ENCODE measurements at regions not wholly inside any gene's neighbourhood (a gene's known extent, or its start where the extent isn't known, plus 50 kb on each side); places are given as distances from the start of the nearest gene placed in this dataset.

GRCh38 chr1:198823626-198824025 is 184.8 kb downstream of the PTPRC start:
- TF ChIP-seq PPARA (CRISPR knock-in tag; IDR thresholded peaks at IDR 0.05; ENCODE audit: borderline replicate concordance) (no peak), PATZ1 (CRISPR knock-in tag; IDR thresholded peaks at IDR 0.05; ENCODE audit: borderline replicate concordance) (no peak), TSHZ2 (CRISPR knock-in tag; IDR thresholded peaks at IDR 0.05) (no peak), ZFP30 (CRISPR knock-in tag; IDR thresholded peaks at IDR 0.05) (no peak), CREB5 (CRISPR knock-in tag; IDR thresholded peaks at IDR 0.05; ENCODE audit: low read depth) (no peak), CSRNP3 (CRISPR knock-in tag; IDR thresholded peaks at IDR 0.05) (no peak), ARNTL (CRISPR knock-in tag; IDR thresholded peaks at IDR 0.05; ENCODE audit: borderline replicate concordance, low read depth) (no peak), CSDC2 (CRISPR knock-in tag; IDR thresholded peaks at IDR 0.05) (no peak), ZNF70 (CRISPR knock-in tag; IDR thresholded peaks at IDR 0.05) (no peak), ESRRG (CRISPR knock-in tag; IDR thresholded peaks at IDR 0.05) (no peak)
